ENCODE measurements at regions not wholly inside any gene's neighbourhood (a gene's known extent, or its start where the extent isn't known, plus 50 kb on each side); places are given as distances from the start of the nearest gene placed in this dataset.
"Not testable (repeated sequence)": the region's sequence is repeated elsewhere in the genome, so short reads cannot be mapped to it uniquely, and the experiment has no call there.

- DNase-seq: peak; percentile 11
These were observed 435.6 kb downstream of the ETS1 start for GRCh38 chr11:128151780-128152179.

DNA sequence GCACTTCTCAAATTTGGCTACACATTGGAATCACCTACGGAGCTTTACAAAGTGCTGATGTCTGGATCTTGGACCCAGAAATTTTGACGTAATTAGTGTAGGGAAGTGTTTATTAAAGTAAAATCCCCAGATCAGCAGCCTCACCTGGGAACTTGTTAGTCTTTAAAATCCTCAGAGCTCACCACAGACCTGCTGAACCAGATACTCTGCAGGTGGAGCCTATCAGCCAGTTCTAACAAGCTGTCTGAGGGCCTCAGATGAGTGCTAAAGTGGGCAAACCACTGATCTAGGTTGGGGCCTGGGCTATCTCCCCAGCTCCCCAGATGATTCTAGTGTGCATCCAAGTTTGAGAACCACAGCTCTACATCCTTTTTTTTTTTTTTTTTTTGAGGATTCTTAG, 436.0 kb downstream of the ETS1 start:
- DNase-seq: no peak

DNA sequence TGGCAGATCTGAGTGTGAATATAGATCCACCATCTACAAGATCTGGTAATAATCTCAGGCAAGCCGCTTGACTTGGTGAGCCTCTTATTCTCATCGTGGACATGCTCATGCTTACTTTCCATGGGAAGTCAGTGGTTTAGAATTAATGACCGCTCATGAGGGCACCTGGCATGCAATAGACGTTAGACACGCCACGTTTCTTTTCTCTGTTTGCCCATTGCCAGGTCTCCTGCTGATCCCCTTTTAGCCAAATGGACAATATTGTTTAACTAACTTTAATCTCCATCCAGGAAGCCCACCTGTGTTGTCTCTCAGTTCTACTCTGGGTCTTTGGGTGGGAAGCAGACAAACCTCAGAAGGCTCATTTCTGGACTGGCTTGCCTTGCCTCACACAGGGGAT, 439.1 kb downstream of the ETS1 start:
- no peak for DNase-seq

- no peak for DNase-seq
These were observed 440.3 kb downstream of the ETS1 start for GRCh38 chr11:128146926-128147605.

DNA sequence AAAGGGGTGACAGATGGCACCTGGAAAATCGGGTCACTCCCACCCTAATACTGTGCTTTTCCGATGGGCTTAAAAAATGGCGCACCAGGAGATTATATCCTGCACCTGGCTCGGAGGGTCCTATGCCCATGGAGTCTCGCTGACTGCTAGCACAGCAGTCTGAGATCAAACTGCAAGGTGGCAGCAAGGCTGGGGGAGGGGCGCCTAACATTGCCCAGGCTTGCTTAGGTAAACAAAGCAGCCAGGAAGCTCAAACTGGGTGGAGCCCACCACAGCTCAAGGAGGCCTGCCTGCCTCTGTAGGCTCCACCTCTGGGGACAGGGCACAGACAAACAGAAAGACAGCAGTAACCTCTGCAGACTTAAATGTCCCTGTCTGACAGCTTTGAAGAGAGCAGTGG, 447.1 kb downstream of the ETS1 start:
- not testable (repeated sequence) for DNase-seq

- no peak for DNase-seq
These were observed 451.9 kb downstream of the ETS1 start for GRCh38 chr11:128135451-128135850.

GRCh38 chr11:128133501-128133900, 453.9 kb downstream of the ETS1 start:
- no peak for DNase-seq

DNA sequence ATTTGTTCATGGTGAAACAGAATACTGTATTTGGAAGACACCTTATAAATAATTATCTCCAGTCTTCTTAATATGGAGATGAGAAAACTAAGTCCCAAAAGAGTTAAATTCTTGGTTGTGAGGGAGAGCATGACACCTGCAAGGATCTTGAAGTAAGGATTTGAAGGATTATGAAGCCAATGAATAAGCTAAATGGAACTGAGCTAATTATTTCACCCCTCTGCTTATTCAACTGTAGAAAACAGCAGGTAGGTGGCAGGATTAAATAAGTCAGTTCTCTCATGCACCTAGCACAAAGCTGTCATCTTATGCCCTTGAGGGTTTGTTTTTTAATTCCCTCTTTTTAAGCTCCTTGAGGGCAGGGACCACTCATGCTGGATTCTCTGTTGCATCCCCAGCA, 457.3 kb downstream of the ETS1 start:
- DNase-seq: no peak

DNA sequence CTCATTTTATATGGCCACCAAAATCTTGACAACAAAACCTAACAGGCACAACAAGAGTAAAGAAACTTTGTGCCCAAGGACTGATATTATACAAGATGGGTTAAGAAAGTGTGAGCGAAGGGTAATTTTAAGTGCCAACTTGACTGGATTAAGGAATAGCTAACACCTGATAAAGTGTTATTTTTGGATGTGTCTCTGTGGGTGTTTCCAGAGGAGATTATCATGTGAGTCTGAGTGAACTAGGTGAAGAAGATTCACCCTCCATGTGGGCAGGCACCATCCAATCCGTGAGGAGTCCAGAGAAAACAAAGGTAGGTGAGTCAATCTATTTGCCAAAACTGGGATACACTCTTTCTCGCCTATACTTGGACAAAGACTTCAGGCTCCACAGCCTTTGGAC, 461.6 kb downstream of the ETS1 start:
- no peak for DNase-seq

DNA sequence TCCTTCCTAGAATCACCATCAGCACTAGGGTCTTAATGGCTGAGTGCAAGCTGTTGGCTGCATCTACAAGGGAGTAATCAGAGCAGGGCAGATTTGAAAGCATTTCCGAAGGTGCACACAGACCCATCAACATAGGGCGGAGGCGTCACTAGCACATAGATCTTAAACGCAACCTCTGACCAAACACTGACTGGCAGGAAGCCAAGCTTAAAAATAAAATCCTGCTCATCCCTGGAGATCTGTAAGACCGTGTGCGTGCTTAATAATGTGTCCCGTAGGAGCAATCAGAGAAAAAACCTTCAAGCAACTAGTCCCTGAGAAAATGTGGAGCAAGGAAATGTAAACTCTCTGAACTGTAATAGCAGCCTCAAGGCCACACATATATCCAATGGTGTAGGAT, 470.5 kb downstream of the ETS1 start:
- no peak for DNase-seq

DNA sequence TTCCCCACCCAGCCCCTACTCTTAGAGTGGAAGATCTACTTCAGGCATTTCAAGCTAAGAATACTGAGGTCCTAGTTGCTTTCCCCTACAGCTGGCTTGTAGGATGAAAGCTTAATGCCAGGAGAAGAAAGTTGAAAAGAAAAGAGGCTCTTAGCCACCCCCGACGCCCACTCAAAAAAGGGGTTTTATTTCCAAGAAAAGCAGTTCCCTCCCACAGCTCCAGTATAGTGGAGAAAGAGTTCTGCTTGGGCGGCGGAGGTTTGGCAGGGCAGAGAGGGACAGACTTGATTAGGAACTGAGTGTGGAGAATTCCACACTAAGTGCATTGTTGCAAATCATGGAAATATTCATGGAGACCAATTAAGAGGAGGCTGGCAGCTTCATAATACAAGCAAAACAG, 470.9 kb downstream of the ETS1 start:
- no peak for DNase-seq

GRCh38 chr11:128105950-128106349, 481.4 kb downstream of the ETS1 start:
- no peak for DNase-seq

DNA sequence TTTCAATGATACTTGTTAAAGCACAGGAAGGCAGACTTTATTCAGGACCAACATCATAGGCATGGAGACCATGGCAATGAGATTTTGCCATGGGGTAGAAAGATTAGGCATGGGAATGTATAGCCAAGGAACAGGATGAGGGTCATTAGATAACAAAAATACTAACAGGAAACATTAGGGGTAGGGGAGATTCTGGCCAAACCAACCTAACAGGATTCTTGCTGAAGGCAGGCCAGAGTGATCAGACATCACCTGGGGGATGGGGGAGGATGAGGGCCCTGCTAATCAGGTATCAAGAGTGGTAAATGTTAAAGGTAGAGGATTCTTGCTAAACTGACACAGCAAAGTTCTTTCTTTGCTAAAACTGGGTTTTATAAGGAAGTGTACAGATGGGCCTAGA, 481.8 kb downstream of the ETS1 start:
- no peak for DNase-seq

DNA sequence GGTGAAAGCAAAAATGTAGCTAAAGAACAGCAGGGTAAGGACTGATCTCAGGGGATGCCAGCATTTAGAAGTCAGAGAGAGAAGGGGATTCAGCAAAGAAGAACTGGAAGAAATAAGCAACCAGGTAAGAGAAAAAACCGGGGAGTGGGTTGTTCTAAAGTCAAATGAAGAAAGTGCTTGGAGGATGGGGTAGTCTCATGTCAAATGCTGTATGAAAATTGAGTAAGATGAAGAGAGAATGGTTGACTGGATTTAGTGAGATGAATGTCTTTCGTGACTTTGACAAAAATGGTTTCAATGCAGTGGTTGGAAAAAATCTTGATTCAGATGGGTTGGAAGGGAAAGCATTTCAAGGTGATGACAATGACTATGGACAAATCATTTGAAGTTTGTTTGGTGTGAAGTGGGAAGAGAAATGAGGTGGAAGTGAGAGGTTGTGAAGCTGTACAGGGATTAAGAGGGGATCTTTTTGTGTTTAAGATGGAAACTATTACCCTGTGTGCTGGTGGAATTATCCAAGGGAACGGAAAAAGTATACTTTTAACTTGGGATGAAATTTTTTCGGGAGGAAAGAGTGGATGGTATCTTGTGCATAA, 484.0 kb downstream of the ETS1 start:
- DNase-seq: no peak

DNA sequence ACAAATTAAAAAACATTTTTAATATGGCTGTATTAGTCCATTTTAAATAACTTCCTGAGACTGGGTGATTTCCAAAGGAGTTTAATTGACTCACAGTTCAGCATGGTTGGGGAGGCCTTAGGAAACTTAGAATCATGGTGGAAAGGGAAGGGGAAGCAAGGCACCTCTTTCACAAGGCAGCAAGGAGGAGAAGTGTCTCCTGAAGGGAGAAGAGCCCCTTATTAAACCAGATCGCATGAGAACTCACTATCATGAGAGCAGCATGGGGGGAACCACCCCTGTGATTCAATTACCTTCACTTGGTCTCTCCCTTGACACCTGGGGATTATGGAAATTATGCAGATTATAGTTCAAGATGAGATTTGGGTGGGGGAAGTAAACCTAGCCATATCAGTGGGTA, 488.6 kb downstream of the ETS1 start:
- DNase-seq: no peak

DNA sequence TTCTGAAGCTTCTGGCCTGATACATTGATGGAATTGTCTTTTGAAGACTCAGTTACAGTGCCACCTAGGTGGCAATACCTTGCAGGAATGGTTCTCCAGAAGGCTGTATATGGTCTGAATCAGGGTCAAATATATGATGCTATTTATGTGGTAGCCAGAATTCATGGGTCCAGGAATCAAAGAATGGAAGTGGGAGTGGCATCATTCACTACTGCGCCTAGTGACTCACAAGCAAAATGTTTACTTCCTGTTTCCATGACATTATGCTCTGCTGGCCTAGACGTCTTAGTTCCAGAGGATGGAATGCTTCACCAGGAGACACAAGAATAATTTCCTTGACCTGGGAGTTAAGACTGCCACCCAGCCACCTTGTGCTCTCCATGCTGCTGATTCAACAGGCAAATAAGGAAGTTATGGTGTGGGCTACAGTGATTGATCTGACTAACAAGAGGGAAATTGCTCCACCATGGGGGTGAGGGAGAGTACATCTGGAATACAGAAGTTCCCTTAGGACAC, 491.8 kb downstream of the ETS1 start:
- DNase-seq: no peak

- DNase-seq: no peak
These were observed 493.7 kb downstream of the ETS1 start for GRCh38 chr11:128093689-128094088.

GRCh38 chr11:128089962-128090361, 497.4 kb downstream of the ETS1 start:
- no peak for DNase-seq

DNA sequence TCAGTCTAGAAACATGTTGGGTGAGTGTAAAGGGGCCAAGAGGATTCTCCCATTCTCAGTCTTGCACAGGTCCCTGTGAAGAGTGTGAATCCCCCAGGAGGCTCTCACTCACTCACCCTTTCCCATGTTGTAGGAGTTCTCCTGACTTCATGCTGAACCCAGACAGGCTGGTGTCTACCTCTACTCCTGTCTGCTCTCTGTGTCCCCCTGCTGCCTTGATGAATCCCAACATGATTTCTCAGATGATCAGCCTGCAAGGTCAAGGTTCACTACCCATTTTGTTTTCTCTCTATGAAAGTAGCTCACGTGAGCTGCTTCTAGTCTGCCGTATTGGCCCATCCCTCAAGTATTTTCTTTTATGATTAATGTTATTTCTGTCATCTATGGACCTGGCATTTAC, 500.6 kb downstream of the ETS1 start:
- no peak for DNase-seq

- DNase-seq: no peak
These were observed 502.1 kb downstream of the ETS1 start for GRCh38 chr11:128085276-128085675.

GRCh38 chr11:128082574-128082973, 504.8 kb downstream of the ETS1 start:
- DNase-seq: no peak

DNA sequence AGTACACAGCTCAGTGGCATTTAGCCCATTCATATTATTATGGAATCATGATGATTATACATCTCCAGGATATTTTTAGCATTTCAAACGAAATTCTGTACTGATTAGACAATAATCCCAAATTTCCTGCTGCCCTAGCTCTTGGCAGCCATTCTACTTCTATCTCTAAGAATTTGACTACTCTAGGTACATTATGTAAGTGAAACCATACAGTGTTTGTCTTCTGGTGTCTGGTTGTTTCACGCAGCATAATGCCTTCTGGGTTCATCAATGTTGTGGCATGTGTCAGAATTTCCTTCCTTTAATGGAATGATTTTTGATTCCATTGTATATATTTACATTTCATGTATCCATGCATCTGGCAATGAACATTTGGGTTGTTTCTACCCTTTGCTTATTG, 517.7 kb downstream of the ETS1 start:
- DNase-seq: no peak

DNA sequence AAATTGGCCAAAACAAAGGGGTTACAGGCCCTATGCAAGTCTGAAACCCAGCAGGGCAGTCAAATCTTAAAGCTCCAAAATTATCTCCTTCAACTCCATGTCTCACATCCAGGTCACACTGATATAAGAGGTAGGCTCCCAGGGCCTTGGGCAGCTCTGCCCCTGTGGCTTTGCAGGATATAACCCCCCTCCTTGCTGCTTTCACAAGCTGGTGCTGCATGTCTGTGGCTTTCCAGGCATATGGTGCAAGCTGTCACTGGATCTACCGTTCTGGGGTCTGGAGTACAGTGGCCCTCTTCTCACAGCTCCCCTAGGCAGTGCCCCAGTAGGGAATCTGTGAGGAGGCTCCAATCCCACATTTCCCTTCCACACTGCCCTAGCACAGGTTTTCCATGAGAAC, 519.6 kb downstream of the ETS1 start:
- DNase-seq: no peak

DNA sequence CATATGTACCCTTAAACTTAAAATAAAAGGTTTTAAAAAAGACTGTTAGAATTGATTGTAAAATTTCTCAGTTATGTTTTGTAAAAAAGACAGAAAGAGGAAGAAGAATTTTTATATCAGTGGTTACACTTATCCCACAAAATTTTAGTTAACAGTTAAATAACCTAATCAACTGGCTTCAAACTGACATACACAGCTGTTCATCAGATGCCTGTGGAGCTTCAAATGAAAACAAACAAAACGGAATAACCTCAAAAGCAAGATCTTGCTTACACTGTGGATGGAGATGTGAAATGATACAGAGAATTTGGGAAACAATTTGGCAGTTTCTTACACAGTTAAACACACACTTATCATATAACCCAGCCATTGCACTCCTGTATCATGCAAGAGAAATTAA, 521.0 kb downstream of the ETS1 start:
- no peak for DNase-seq

DNA sequence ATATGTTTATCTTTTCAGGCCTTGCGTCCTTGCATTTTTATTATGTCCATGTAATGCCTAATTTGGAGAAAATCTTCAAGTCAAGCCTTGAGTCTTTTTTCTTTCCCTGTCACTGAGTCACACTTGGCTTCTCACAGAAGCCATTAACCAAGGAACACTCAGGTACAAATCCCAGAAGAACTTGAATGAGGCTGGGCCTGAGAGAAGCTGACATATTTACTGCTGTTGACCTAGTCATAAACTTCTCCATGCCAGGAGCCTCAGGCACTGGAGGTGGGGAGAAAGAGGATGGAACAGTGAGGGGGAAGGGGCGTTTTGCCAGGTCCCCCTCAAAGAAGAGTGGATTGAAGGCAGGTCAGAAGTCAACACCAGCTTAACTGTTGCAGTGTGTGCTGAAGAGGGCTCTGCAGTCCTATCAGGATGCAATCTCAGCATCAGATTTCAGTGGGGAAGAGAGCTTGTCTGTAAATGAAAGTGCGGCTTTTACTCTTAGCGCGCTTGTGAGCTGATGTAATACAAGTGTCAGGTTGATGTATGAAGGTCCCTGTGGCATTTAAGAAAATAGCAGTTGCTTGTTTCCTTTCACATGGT, 526.0 kb downstream of the ETS1 start:
- DNase-seq: no peak
